K562 (cell line): ENCODE measurements at regions not wholly inside any gene's neighbourhood (a gene's known extent, or its start where the extent isn't known, plus 50 kb on each side); places are given as distances from the start of the nearest gene placed in this dataset.

Experiments
- ATF7 ChIP-seq: fragments of 450-650 bp; IDR thresholded peaks from 2 replicates; pipeline ENCODE4 v1.7.1; 2014; ENCODE audit warnings: mild to moderate bottlenecking, moderate library complexity
- BRF2 ChIP-seq: IDR thresholded peaks from 3 replicates; pipeline ENCODE4 v1.6.1; 2011; ENCODE audit warnings: borderline replicate concordance, mild to moderate bottlenecking; ENCODE audit not compliant: insufficient read length, insufficient read depth
- CBX3 ChIP-seq, 2 experiments: IDR thresholded peaks; 1 replicate in 1 of 2; 2 replicates in 1 of 2; pipeline ENCODE4 v1.6.1; 2012; ENCODE audit warnings: inconsistent platforms in 2 of 2, low read length in 2 of 2, borderline replicate concordance in 1 of 2, control low read depth in 1 of 2
- ELF2 ChIP-seq: fragments of 250-450 bp; sonication (Bioruptor Pico); IDR thresholded peaks from 2 replicates; pipeline ENCODE4 v1.5.0; 2021; ENCODE audit warnings: mild to moderate bottlenecking
- HES1 ChIP-seq: fragments of 450-650 bp; IDR thresholded peaks from 2 replicates; pipeline ENCODE4 v1.6.1; 2016; ENCODE audit warnings: low read depth, mild to moderate bottlenecking, moderate library complexity
- MTF1 ChIP-seq: fragments of 250-450 bp; sonication (Bioruptor Pico); IDR thresholded peaks from 2 replicates; pipeline ENCODE4 v1.9.0; 2021; ENCODE audit warnings: moderate library complexity, mild to moderate bottlenecking, inconsistent platforms, borderline replicate concordance
- NFXL1 ChIP-seq: fragments of 450-650 bp; formaldehyde crosslinking; IDR thresholded peaks from 2 replicates; pipeline ENCODE4 v1.4.0; 2021; ENCODE audit warnings: mild to moderate bottlenecking
- NFYB ChIP-seq: IDR thresholded peaks from 2 replicates; pipeline ENCODE4 v1.6.1; 2011; ENCODE audit warnings: mild to moderate bottlenecking, moderate library complexity; ENCODE audit not compliant: insufficient read length; ENCODE audit errors: extremely low read depth
- POLR3G ChIP-seq: IDR thresholded peaks from 2 replicates; pipeline ENCODE4 v1.6.1; 2011; ENCODE audit not compliant: insufficient read length, insufficient replicate concordance; ENCODE audit errors: extremely low read depth
- ZNF311 ChIP-seq: fragments of 250-450 bp; sonication (Bioruptor Pico); IDR thresholded peaks from 2 replicates; pipeline ENCODE4 v1.4.0; 2020; ENCODE audit warnings: mild to moderate bottlenecking, moderate library complexity
- ZNF395 ChIP-seq: fragments of 200-800 bp; sonication (Bioruptor generic); IDR thresholded peaks from 2 replicates; pipeline ENCODE4 v1.6.1; 2017; ENCODE audit warnings: missing genetic modification characterization, missing compliant biosample characterization

- no peak for TF ChIP-seq NFXL1 (CRISPR knock-in tag)
- TF ChIP-seq ZNF395 (CRISPR knock-in tag), result no peak
- no peak for TF ChIP-seq ZNF311 (CRISPR knock-in tag)
- TF ChIP-seq NFYB, result no peak
- TF ChIP-seq POLR3G, result no peak
- no peak for TF ChIP-seq ATF7
- no peak for TF ChIP-seq HES1
- TF ChIP-seq MTF1 (CRISPR knock-in tag), result no peak
- TF ChIP-seq BRF2, result no peak
- no peak for TF ChIP-seq CBX3 (IDR thresholded peaks at IDR 0.05; ENCODE audit: borderline replicate concordance in 1 of 2, low read length in 2 of 2)
- no peak for TF ChIP-seq ELF2 (CRISPR knock-in tag)
These were observed 194.4 kb upstream of the RPL34 start (continued) for GRCh38 chr4:108425988-108426387.
